Right hindlimb (tissue), 1 donor: ENCODE measurements at regions not wholly inside any gene's neighbourhood (a gene's known extent, or its start where the extent isn't known, plus 50 kb on each side); places are given as distances from the start of the nearest gene placed in this dataset.

Source experiments
- DNase-seq: peaks from one replicate; pipeline ENCODE4 v3.0.0-alpha.2; 2018

DNA sequence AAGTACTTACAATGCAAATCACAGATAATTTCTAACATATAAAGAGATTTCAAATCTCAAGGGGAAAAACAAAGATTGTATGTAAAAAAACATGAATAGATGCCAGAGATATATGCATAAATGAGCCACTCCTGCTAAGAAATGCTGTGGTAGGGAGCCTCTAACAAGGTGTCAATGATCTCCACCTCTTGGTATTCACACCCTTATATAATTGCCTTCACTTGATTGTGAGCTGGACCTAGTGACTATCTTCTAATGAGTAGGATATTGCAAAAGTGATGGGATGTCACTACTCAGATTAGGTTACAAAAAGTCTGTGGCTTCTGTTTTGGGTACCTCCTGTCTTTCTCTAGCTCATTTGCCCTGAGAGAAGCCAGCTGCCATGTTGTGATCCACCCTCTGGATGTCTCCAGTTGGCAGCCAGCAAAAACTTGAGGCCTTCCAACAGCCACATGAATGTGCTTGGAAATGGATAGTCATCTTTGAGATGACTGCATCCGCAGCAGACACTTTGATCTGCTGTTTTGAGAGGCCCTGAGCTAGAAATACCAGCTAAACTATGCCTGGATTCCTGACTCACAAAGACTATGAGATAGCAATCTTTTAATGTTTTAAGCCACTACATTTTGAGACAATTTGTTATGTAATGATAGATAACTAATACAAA is 196.1 kb upstream of the FGGY start:
- no peak for DNase-seq

GRCh38 chr1:59101518-59101917 is 195.4 kb upstream of the FGGY start:
- no peak for DNase-seq

GRCh38 chr1:59103457-59103856 is 193.4 kb upstream of the FGGY start:
- no peak for DNase-seq

DNA sequence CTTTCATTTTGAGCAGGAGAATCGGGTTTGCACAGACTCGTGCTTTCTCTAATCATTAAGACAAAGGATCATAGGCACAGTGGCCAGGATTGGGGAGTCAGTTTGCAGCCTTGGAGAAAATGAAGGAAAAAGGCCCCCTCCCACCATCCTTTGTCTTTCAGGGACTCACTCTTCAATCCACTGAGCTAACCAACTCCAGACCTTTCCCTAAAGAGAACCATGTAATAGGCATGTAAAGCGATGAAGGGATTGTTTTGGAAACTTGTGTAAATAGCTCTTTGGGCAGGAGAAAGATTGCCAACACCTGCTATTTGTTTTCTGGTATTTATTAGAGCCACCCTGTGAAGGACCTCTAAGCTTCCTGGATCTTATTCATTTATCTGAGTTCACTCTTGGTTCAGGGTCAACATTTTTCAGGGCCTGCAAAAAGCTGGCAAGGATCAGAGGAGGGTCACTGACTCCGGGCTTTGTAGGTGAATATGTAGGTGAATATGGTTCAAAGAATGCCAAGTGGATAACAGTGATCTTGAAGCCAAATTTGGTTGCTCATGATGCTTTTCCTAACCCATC is 192.6 kb upstream of the FGGY start:
- DNase-seq: no peak

GRCh38 chr1:59105548-59106507 is 191.1 kb upstream of the FGGY start:
- no peak for DNase-seq

DNA sequence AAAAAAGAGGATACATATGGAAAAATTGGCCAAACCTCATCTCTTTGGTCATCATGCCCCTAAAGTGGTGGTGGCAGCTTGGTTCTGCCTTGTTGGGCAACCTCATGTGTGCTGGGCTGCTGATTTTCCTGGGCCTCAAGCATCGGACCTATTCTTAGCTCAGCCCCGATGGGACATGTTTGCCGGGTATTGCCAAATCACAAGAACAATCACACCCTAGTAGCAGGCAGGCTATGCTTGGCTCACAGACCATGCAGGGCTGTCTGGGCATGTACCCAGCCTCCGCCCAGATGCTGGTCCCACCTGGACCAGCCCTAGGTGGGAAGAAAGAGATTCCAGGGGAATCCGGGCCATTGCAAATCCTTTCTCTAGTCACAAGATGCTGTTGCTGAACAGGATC is 189.4 kb upstream of the FGGY start:
- no peak for DNase-seq

DNA sequence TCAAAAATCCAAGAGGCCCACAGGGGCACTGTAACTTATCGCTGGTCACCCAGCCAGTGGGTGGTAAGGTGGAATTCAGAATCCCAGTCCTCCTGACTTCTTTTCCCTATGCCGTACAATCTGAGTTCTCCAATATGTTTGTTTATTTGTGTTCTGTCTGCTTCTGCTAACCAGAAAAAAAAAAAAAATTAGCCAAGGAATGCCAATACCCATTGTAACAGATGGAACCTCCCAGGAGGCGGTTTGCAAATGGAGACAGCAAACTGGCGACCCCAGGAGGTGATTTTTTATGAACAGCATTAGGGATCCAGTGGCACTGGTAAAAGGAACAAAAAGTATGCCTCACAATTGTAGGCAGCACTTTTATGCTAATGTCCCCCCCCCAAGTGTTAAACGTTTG is 189.0 kb upstream of the FGGY start:
- no peak for DNase-seq

DNA sequence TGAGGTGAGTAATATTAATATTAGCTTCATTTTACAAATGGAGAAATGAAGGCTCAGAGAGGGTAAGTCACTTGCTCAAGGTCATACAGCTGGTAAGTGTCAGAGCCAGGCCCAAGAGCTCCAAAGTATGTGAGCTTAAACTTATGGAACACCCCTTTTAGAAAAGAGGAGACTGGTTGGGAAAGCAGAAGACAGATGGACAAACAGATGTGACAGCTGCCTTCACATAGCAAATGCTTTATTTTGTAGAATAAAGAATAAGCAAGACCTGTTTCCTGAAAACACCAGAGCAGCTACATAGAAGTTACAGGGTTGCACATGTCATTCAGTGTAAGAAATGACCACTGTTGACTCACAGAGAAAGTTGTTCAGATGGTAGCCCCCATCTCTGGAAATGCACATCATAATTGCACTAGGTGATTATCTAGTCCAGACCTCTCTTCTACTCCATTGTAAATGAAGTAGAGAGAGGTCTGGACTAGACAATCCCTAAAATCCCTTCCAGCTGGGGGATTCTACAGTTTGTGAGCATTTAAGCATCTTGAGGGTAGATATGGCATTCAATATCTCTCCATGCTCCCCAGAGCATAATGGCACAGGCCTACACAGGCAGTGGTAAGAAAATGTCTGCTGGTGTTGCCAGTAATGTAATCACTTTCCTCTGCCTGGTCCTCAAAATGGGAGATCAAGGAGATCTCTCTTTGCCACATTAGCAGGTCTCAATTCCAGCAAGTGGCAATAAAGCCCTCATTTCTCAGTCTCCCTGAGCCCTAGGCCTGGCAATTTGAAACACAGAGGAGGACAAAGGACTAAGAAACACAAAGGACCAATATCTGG is 188.2 kb upstream of the FGGY start:
- DNase-seq: no peak

DNA sequence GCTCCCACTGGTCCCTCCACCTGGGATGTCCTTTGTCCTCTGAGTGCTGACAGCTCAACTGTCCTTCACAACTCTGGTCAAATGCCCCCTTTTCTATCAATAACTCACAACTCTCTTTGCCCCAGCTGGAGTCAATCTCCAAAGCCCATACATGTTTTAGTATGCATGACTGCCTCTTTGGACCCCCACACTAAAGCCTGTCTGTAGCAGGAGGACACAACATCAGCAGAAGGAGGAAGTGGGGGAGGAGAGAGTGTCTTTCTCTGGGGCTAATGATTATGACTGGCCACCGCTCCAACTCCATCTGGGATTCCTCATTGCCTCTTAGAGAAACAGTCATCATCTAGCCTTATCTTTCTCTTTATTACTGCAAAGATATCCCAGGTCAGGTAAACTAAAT is 186.6 kb upstream of the FGGY start:
- no peak for DNase-seq

GRCh38 chr1:59113876-59114457 is 182.9 kb upstream of the FGGY start:
- no peak for DNase-seq

DNA sequence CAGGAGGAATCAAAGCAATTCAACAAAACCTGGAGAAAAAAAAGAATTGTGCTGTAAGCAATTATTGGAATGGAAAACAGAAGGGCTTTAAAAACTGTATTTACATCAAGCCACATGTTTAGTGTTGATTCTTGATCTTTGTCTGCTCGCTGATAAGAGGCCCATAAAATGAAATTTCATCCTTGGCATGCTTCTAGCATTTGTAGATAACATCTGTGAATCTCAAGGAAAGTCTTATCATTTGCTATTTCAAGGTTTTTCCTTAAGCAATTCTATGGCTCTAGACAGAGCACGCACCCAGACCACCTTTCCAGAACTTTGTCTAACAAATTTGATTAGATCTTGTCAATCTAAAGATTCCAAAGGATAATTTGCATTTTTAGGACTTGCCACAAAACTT is 181.0 kb upstream of the FGGY start:
- DNase-seq: no peak

GRCh38 chr1:59116920-59117542 is 179.9 kb upstream of the FGGY start:
- no peak for DNase-seq

- DNase-seq: no peak
Observed at GRCh38 chr1:59122527-59122926, 174.4 kb upstream of the FGGY start.

DNA sequence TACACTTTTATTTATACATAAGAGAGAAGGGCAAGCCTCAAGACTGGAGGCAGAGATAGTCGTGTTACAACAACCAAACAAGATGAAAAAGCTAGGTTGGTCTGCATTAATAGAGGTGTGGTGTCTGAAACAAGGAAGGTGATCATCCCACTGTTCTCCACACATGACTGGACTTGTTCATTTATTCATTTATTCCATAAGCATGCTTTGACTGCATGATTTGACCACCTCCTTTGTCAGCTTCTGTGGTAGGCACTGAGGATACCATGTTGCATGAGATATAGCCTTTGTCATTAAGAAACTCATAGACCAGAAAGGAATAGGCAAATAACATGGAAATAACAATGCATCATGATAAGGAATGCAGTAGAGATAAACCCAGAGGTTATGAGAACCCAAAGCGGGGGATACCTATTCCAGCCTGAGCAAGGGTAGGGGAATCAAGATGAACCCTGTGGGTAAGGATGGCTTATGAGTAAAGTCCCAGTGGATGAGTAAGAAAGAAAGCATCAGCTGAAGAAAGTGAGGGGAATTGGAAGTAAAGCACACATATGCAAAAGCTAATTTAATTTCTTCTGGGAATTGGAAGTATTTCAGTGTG is 173.7 kb upstream of the FGGY start:
- DNase-seq: no peak

GRCh38 chr1:59124166-59124565 is 172.7 kb upstream of the FGGY start:
- no peak for DNase-seq

GRCh38 chr1:59125154-59125553 is 171.7 kb upstream of the FGGY start:
- no peak for DNase-seq

- no peak for DNase-seq
Observed at GRCh38 chr1:59125676-59126320, 171.1 kb upstream of the FGGY start.

DNA sequence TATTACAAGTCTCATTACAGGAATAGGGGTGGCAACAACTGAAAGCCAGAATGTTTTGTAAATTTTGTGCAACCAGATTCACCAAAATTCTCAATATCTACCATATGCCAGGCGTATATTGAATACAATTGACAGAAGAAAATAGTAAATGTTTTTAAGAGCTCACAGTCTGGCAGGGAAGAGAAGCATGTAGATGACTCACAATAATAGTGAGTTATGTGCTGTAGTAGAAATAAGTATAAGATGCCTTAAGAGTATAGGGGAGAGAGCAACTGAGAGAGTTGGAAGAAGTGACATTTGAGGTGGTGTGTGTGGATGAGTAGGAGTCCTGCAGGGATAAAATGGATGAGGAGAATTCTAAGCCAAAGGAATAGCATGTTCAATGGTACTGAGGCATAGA is 170.5 kb upstream of the FGGY start:
- no peak for DNase-seq

DNA sequence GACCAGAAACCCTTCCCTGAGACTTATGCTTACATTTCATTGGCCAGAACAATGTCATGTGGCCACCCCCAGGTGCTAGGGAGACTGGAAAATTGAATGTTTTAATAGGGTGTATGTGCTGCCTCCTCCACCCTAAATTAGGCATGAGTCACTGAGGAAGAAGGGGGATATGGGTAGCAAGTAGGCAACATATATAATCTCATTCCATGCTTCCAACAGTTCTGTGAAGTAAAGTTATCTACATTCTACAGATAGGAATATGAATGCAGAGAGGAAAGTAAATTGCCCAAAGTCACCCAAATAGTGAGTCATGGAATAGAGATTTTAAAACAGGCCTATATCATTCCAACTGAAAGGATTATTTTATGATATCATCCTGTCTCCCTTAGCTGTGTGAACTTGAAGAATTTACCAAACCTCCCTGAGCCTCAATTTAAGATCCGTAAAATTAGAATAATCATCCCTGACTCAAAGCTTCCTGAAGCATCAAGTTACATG is 168.6 kb upstream of the FGGY start:
- DNase-seq: no peak

GRCh38 chr1:59128784-59129227 is 168.1 kb upstream of the FGGY start:
- no peak for DNase-seq

DNA sequence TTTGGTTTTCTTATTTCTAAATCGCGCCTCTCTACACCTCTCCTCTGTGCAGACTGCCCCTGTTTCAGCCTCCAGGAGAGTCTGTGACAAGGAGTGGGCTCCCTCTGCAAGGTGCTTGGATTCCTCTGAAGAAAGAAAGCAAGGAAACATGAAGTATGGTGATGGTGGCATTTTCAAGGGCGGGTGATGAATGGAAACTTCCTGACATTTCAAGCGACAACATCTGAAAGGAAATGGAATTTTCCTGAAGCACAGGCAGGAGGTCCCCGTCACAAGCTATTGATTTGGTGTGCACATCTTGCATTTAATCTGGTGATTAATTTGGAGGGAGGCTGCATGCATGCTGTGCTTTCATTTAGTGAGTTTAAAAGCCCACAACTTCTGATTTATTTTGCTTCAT is 164.6 kb upstream of the FGGY start:
- no peak for DNase-seq
